ENCODE measurements at regions not wholly inside any gene's neighbourhood (a gene's known extent, or its start where the extent isn't known, plus 50 kb on each side); places are given as distances from the start of the nearest gene placed in this dataset.

DNA sequence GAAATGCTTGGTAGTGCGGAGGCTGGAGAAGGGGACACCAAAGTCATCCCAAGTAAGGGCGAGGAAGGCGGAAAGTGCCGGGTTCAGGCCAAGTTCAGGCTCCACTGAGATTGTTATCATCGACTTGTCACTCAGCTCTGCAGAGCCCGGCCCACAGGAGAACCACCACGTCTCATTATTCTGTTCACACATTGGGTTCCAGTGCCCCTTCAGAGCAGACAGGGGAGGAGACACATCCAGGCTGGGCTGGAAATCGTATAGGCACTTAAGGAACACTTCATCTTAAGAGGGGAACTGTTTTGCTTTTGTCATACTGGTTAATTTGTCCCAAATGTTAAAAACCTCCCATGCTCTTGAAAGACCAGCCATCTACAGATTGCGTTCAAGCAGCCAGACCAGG lies 118.3 kb upstream of the ADAMTS18 start:
- no peak for DNase-seq (ENCODE audit: low spot score)

DNA sequence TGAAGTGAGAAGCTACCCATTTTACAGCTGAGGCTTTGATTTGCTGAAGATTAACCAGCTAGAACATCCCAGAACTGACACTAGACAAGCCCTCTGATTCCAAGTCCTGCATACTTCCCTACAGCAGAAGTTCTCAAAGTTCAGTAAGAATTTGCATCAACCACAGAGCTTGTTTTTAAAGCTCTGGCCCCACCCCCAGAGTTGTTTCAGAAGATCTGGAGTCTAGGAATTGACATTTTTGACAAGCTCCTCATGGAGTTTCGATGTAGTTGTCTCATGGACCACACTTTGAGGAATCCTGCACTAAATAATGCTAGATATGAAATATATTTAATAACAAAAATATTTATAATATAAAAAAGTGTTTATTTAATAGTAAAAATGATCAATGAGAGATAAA lies 120.3 kb upstream of the ADAMTS18 start:
- no peak for DNase-seq (ENCODE audit: low spot score)

DNA sequence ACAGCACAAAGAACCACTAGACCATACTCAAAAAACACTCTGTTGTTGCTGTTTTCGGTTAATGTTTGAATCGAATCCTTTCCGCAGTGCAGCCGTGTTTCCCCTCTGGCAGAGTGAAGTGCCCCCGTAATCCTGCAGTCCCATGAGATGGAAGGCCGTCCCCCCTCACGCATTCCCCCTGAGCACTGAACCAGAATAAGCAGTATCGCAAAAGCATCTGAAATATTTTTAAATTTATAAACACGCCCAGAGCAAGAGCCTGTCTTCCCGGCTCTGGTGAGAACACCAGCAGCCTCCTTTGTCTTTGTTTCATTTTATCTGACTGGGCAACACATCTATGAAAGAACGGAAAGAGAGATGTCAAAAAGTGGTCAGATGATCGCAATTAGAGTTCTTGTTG lies 121.0 kb upstream of the ADAMTS18 start:
- DNase-seq (ENCODE audit: low spot score), result no peak

DNA sequence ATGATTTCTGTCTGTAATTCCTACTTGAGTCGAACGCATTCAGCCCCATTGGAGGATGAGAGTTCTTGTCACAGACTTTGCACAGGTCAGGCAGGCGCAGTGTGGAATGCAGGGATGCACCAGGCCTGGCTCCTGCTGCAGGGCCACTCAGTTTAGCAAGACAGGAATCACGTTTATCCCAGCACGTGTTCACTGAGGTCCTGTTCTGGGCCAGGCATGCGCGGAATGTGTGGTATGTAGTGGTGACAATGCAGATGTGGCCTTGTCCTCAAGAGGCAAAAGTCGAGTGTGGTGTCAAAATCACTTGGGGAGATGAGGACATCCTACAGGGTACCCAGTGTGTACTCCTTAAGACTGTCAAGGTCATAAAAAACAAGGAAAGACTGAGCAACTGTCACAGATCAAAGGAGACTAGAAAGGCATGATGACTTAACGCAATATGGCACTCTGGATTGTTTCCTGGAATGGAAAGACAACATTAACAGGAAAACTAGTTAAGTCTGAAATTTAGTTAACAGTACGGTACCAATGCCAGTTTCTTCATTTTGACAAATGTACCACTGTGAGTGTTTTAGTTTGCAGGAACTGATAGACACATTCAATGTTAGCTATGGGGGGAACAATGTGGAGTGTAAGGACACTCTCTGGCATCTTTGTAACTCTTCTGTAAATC lies 121.5 kb upstream of the ADAMTS18 start:
- DNase-seq (ENCODE audit: low spot score), result no peak

DNA sequence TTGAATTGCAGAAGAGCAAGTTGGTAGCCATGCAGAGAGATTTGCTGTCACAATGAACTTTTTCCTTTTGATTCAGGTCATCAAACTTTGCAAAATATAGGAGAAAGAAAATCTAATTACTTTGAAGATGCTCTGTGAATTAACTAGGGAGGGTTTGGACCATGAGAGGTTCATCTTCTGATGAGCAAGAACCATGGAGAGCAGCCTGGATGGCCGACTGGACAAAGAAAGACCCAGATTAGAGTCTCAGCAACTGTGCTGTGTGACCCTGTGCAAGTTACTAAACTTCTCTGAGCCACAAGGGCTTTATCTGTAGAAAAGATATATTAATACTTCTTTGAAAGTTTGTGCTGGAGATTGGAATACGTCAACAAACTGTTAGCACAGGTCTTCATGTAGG lies 122.6 kb upstream of the ADAMTS18 start:
- no peak for DNase-seq (ENCODE audit: low spot score)

DNA sequence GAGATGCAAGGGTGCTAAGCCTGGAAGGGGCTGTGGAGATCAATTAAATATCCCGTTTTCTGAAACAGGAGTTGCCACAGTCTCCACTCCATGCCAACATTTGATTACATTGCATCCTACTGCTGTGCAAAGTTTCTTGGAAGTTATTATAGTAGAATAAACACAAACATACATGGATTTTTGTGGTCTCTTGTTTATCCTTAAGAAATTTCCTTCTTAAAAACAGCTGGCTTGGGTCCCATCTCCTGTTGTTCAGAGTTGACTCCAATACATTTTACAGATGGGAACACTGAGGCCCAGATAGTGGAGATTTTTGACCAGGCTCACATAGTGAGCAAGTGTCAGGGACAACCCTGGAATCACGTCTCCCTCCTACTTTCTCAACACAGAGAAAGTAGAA lies 124.0 kb upstream of the ADAMTS18 start:
- DNase-seq (ENCODE audit: low spot score), result no peak

DNA sequence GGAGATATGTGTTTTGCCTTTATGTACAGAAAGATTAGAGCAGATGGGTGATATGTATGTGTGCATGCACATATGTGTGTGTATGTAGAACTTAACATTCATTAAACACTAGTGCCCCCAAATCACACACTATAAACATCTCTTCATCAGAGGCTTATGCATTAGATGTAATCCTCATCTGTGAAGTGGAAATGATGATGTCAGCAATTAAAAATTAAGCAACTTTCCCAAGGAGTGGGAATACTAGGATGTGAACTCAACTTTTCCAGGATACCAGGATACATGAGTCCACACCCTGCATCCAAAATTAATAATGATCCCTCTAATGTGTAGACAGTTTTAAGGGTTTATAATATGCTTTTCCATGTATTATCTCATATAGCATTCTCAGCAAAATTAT lies 127.7 kb upstream of the ADAMTS18 start:
- no peak for DNase-seq (ENCODE audit: low spot score)

- no peak for DNase-seq (ENCODE audit: low spot score)
These were observed 130.1 kb upstream of the ADAMTS18 start for GRCh38 chr16:77564791-77565390.

- DNase-seq (ENCODE audit: low spot score), result no peak
These were observed 134.6 kb upstream of the ADAMTS18 start for GRCh38 chr16:77569406-77569805.

GRCh38 chr16:77570574-77570973 lies 135.7 kb upstream of the ADAMTS18 start:
- DNase-seq (ENCODE audit: low spot score), result no peak

GRCh38 chr16:77571115-77571862 lies 136.5 kb upstream of the ADAMTS18 start:
- no peak for DNase-seq (ENCODE audit: low spot score)

GRCh38 chr16:77574867-77575624 lies 140.2 kb upstream of the ADAMTS18 start:
- no peak for DNase-seq (ENCODE audit: low spot score)

- no peak for DNase-seq (ENCODE audit: low spot score)
These were observed 142.9 kb upstream of the NUDT7 start for GRCh38 chr16:77579351-77579891.

GRCh38 chr16:77581706-77582105 lies 140.6 kb upstream of the NUDT7 start:
- no peak for DNase-seq (ENCODE audit: low spot score)

DNA sequence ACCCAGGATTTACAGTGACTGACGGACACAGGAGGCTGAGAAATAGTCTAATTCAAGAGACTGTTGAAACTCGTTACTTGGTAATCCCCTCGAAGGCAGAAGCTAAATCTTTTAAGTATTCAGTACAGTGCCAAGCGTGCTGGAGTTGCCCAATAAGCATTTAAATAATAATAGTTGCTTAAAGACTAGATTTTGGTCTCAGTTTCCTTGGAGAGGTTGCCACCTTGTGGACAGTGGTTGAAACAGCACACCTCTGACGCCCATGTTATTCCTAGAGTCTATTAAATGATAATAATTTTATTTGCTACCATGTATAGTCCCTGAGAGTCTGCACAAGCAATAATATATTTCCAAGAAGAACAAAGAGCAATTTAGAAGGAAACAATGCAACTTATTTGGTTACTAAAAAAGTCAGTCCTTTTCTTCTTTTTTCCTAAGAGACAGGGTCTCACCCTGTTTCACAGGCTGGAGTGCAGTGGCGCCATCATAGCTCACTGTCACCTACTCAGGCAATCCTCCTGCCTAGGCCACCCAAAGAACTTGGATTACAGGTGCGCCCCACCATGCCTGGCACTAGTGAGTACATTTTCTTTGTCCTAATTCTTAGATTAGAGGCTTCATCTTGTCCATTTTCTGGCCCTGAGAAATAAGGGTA lies 138.0 kb upstream of the NUDT7 start:
- peak; percentile 16 for DNase-seq (ENCODE audit: low spot score)

DNA sequence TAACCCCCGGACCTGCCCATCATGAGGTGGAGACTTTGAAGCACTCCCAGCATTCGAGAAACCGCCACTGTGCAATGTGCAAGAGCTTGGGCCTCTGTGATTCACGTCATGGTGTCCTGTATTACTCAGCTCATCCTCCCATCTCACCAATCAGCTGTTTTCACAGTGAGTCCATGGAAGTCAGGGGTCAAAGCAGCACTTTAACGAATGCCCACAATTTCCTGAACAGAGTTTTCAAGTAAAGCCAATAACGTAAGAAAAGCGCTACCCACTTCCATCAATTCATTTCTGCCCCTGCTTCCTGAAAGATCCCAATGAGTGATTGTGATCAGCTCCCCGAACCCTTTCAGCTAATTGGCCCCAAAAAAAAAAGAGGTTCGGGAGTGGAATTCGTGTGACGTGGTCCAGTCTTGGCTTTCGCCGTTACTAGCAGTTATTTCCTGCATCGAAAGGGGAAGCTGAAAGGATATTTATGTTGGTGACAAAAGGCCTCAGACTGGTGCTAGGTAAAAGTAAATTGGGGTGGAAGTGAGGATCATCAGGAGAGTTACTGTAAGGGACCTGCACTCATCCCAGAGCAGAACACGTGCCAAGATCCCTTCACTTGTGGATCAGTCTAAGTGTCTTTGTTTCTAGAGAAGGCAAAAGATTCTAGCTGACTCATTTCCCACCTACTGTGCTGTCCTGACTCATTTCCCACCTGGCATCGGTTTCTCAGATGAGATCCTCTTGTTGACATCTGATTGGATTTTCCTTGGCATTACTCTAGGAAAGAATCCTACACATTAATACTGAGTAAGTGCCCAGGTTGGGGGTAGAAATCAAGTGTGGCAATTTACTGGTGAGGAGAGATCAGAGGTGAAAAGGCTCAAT lies 136.7 kb upstream of the NUDT7 start:
- no peak for DNase-seq (ENCODE audit: low spot score)

- DNase-seq (ENCODE audit: low spot score), result no peak
These were observed 133.9 kb upstream of the NUDT7 start for GRCh38 chr16:77588389-77588788.

- DNase-seq (ENCODE audit: low spot score), result no peak
These were observed 133.1 kb upstream of the NUDT7 start for GRCh38 chr16:77589071-77589765.

GRCh38 chr16:77590707-77591106 lies 131.6 kb upstream of the NUDT7 start:
- no peak for DNase-seq (ENCODE audit: low spot score)

GRCh38 chr16:77591347-77591746 lies 131.0 kb upstream of the NUDT7 start:
- DNase-seq (ENCODE audit: low spot score), result no peak
